ENCODE measurements at regions not wholly inside any gene's neighbourhood (a gene's known extent, or its start where the extent isn't known, plus 50 kb on each side); places are given as distances from the start of the nearest gene placed in this dataset.

DNA sequence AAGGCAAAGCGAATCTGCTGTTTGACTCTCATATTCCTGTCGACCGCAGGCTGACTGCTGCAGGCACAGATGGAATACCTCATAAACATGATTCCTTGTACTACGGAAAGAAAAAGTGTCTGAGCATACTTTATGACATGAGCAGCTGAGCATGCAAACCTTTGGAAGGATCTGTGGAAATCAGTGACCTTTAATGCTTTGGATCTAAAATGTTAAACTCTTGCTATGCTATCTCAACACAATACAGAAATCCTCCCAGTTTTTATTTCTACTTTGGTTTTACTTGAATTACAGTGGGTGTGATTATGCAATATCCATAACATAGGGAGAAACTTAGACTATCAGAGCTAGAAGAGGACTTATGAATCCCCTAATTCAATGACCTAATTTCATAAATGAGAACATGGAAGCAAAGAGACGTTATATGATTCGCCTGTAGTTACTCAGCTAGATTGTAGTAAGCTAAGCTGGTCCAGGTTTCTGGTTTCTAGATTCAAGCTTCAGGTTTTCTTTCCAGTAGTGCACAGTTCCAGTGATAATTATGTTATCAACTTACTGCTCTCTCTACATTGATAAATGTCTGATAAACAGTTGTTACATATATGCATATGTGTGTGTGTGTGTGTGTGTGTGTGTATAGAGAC, 127.6 kb upstream of the GBE1 start:
- Mint-ChIP-seq H3K27me3 (ENCODE audit: unreplicated experiment) (no peaks in the 10 kb centered on the region), H3K27ac (ENCODE audit: unreplicated experiment) (no peak overlapping the region), H3K4me3 (ENCODE audit: unreplicated experiment) (no peak overlapping the region), H3K36me3 (ENCODE audit: low read depth, unreplicated experiment) (no peaks in the 10 kb centered on the region), H3K9me3 (ENCODE audit: unreplicated experiment) (no peaks in the 10 kb centered on the region), H3K4me1 (ENCODE audit: unreplicated experiment) (peaks cover 9% of the 10 kb centered on the region)
- no peak for DNase-seq (ENCODE audit: low spot score)
- TF ChIP-seq, protein P1, sequence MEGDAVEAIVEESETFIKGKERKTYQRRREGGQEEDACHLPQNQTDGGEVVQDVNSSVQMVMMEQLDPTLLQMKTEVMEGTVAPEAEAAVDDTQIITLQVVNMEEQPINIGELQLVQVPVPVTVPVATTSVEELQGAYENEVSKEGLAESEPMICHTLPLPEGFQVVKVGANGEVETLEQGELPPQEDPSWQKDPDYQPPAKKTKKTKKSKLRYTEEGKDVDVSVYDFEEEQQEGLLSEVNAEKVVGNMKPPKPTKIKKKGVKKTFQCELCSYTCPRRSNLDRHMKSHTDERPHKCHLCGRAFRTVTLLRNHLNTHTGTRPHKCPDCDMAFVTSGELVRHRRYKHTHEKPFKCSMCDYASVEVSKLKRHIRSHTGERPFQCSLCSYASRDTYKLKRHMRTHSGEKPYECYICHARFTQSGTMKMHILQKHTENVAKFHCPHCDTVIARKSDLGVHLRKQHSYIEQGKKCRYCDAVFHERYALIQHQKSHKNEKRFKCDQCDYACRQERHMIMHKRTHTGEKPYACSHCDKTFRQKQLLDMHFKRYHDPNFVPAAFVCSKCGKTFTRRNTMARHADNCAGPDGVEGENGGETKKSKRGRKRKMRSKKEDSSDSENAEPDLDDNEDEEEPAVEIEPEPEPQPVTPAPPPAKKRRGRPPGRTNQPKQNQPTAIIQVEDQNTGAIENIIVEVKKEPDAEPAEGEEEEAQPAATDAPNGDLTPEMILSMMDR (IDR thresholded peaks at IDR 0.05; ENCODE audit: unreplicated experiment), result no peak

DNA sequence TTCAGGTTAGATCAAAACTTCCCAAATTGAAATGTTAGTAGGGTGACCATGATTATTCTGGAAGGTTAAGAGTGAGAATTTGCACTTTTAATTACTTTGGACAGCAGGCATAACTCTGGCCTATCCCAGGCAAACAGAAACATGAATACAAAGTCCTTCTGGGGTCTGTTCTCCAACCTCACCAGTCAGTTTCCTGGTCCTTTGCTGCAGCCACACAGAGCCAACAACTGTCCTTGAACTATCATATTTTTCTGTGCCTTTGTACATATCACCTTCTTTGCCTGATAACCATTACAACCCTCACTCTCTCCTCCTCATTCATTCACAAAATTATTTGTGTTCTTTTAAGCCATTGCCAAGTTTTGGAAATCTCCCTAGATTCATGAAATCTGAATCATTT, 126.0 kb upstream of the GBE1 start:
- no peak overlapping the region for H3K27ac Mint-ChIP-seq (ENCODE audit: unreplicated experiment)
- H3K9me3 Mint-ChIP-seq (ENCODE audit: unreplicated experiment), result no peaks in the 10 kb centered on the region
- H3K4me1 Mint-ChIP-seq (ENCODE audit: unreplicated experiment), result peaks cover 2% of the 10 kb centered on the region
- TF ChIP-seq, protein P1 (IDR thresholded peaks at IDR 0.05; ENCODE audit: unreplicated experiment), result no peak
- no peak overlapping the region for H3K4me3 Mint-ChIP-seq (ENCODE audit: unreplicated experiment)
- no peaks in the 10 kb centered on the region for H3K27me3 Mint-ChIP-seq (ENCODE audit: unreplicated experiment)
- no peaks in the 10 kb centered on the region for H3K36me3 Mint-ChIP-seq (ENCODE audit: low read depth, unreplicated experiment)
- DNase-seq (ENCODE audit: low spot score), result no peak

DNA sequence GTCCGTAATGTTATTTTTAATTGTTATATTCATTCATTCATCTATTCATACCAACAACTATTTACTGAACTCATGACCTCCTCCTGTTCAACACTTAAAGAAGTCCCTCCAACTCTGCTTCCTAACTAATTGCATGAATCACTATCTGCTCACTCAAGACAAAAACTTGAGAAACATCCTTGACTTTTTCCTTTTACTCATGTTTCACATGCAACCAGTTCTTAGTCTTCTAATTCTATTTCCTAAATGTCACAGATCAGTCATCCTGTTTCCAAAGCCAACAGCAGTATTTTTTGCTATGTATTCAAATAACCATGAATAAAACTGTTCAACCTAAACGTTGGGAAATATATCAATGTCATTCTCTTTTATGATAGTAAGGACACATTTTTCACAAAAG, 124.6 kb upstream of the GBE1 start:
- Mint-ChIP-seq H3K27me3 (ENCODE audit: unreplicated experiment) (no peaks in the 10 kb centered on the region), H3K4me1 (ENCODE audit: unreplicated experiment) (no peaks in the 10 kb centered on the region), H3K4me3 (ENCODE audit: unreplicated experiment) (no peak overlapping the region), H3K9me3 (ENCODE audit: unreplicated experiment) (no peaks in the 10 kb centered on the region), H3K36me3 (ENCODE audit: low read depth, unreplicated experiment) (no peaks in the 10 kb centered on the region), H3K27ac (ENCODE audit: unreplicated experiment) (no peak overlapping the region)
- TF ChIP-seq, protein P1 (IDR thresholded peaks at IDR 0.05; ENCODE audit: unreplicated experiment), result no peak
- no peak for DNase-seq (ENCODE audit: low spot score)

DNA sequence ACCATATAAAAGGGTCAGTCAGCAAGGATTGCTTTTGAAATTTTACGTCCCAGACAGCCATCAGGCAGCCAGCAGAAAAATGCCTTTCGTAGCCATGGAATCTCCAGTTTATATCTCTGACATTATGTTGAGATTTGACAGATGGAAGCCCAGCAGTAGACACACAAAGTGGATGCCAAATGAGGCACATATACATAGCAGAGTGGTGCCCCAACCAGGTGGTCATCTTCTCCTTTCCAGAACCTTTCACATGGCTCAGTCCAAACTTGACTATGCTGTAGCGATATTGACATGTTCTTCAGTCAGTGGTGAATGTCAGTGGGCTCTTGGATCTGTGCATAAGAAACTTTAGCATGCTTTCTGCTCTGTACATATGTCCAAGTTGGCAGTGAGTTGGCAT, 123.3 kb upstream of the GBE1 start:
- TF ChIP-seq, protein P1 (IDR thresholded peaks at IDR 0.05; ENCODE audit: unreplicated experiment), result no peak
- Mint-ChIP-seq H3K4me3 (ENCODE audit: unreplicated experiment) (no peak overlapping the region), H3K9me3 (ENCODE audit: unreplicated experiment) (no peaks in the 10 kb centered on the region), H3K27ac (ENCODE audit: unreplicated experiment) (no peak overlapping the region), H3K27me3 (ENCODE audit: unreplicated experiment) (no peaks in the 10 kb centered on the region), H3K4me1 (ENCODE audit: unreplicated experiment) (no peaks in the 10 kb centered on the region), H3K36me3 (ENCODE audit: low read depth, unreplicated experiment) (no peaks in the 10 kb centered on the region)
- no peak for DNase-seq (ENCODE audit: low spot score)

DNA sequence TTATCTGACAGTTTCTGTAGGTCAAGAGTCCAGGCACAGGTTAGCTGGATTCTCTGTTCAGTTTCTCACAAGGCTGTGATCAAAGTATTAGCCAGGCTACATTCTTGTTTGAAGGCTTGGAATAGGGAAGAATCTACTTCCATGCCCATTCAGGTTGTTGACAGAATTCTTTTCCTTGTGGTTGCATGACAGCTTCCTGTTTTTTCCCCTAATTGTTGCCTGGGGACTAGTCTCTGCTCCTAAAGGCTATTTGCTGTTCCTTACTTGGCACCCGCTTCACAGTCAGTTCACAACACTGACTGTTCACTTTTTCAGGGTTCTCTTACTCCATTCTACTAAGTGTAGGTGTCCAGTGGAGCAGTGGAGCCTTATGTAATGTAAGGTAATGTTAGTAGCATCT, 115.4 kb upstream of the GBE1 start:
- H3K4me3 Mint-ChIP-seq (ENCODE audit: unreplicated experiment), result no peak overlapping the region
- no peaks in the 10 kb centered on the region for H3K27me3 Mint-ChIP-seq (ENCODE audit: unreplicated experiment)
- H3K36me3 Mint-ChIP-seq (ENCODE audit: low read depth, unreplicated experiment), result no peaks in the 10 kb centered on the region
- H3K9me3 Mint-ChIP-seq (ENCODE audit: unreplicated experiment), result no peaks in the 10 kb centered on the region
- H3K4me1 Mint-ChIP-seq (ENCODE audit: unreplicated experiment), result no peaks in the 10 kb centered on the region
- DNase-seq (ENCODE audit: low spot score), result no peak
- H3K27ac Mint-ChIP-seq (ENCODE audit: unreplicated experiment), result no peak overlapping the region
- TF ChIP-seq, protein P1 (IDR thresholded peaks at IDR 0.05; ENCODE audit: unreplicated experiment), result no peak
